LHCN-M2 (cell line): ENCODE measurements at regions not wholly inside any gene's neighbourhood (a gene's known extent, or its start where the extent isn't known, plus 50 kb on each side); places are given as distances from the start of the nearest gene placed in this dataset.
A peak's percentile ranks its signal among the peaks of the same experiment; 100 is the strongest.

Source experiments
- DNase-seq: peaks from one replicate; pipeline ENCODE4 v3.0.0-alpha.2; 2012; ENCODE audit warnings: low read depth

- DNase-seq, result peak; percentile 96
These were observed 217.9 kb upstream of the BTG1 start for GRCh38 chr12:92363295-92364146.

- DNase-seq, result peak; percentile 15
These were observed 217.1 kb upstream of the BTG1 start for GRCh38 chr12:92362785-92363184.

GRCh38 chr12:92362126-92362525, 216.5 kb upstream of the BTG1 start:
- no peak for DNase-seq

GRCh38 chr12:92360543-92360942, 214.9 kb upstream of the BTG1 start:
- no peak for DNase-seq

- DNase-seq, result no peak
These were observed 214.0 kb upstream of the BTG1 start for GRCh38 chr12:92359581-92360209.

- DNase-seq, result no peak
These were observed 212.1 kb upstream of the BTG1 start for GRCh38 chr12:92357584-92358261.

- no peak for DNase-seq
These were observed 210.8 kb upstream of the BTG1 start for GRCh38 chr12:92356425-92356824.

GRCh38 chr12:92349635-92350034, 204.0 kb upstream of the BTG1 start:
- DNase-seq, result no peak

- DNase-seq, result no peak
These were observed 196.9 kb upstream of the BTG1 start for GRCh38 chr12:92342574-92342973.

- DNase-seq, result no peak
These were observed 195.5 kb upstream of the BTG1 start for GRCh38 chr12:92341065-92341668.

GRCh38 chr12:92340441-92341064, 194.9 kb upstream of the BTG1 start:
- no peak for DNase-seq

GRCh38 chr12:92340003-92340402, 194.4 kb upstream of the BTG1 start:
- DNase-seq, result no peak

GRCh38 chr12:92339198-92339821, 193.7 kb upstream of the BTG1 start:
- no peak for DNase-seq

GRCh38 chr12:92338671-92339070, 193.0 kb upstream of the BTG1 start:
- DNase-seq, result peak; percentile 31

GRCh38 chr12:92338102-92338501, 192.5 kb upstream of the BTG1 start:
- no peak for DNase-seq

- peak; percentile 18 for DNase-seq
These were observed 191.5 kb upstream of the BTG1 start for GRCh38 chr12:92337128-92337527.

GRCh38 chr12:92336641-92337040, 191.0 kb upstream of the BTG1 start:
- DNase-seq, result no peak

- DNase-seq, result no peak
These were observed 190.2 kb upstream of the BTG1 start for GRCh38 chr12:92335831-92336230.

- DNase-seq, result no peak
These were observed 188.9 kb upstream of the BTG1 start for GRCh38 chr12:92334552-92334951.

GRCh38 chr12:92332552-92332951, 186.9 kb upstream of the BTG1 start:
- no peak for DNase-seq

GRCh38 chr12:92331383-92331782, 185.7 kb upstream of the BTG1 start:
- no peak for DNase-seq
